ENCODE measurements at regions not wholly inside any gene's neighbourhood (a gene's known extent, or its start where the extent isn't known, plus 50 kb on each side); places are given as distances from the start of the nearest gene placed in this dataset.

DNA sequence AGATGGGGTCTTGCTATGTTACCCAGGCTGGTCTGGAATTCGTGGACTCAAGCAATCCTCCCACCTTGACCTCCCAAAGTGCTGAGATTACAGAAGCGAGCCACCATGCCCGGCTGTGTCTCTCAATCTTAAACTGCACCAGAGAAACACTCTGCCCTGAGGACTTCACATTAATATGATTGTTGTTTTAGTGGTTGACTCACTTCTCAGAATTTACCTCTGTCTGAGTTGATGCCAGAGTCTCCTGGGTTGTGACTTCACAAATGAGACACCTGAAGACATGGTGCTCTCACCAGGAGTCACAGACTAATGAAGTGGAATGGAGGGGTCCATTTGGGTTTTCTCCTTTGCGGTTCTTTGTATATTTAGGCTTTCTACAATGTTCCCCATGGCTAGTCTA lies 61.0 kb upstream of the TGIF1 start:
- TF ChIP-seq, protein P1, sequence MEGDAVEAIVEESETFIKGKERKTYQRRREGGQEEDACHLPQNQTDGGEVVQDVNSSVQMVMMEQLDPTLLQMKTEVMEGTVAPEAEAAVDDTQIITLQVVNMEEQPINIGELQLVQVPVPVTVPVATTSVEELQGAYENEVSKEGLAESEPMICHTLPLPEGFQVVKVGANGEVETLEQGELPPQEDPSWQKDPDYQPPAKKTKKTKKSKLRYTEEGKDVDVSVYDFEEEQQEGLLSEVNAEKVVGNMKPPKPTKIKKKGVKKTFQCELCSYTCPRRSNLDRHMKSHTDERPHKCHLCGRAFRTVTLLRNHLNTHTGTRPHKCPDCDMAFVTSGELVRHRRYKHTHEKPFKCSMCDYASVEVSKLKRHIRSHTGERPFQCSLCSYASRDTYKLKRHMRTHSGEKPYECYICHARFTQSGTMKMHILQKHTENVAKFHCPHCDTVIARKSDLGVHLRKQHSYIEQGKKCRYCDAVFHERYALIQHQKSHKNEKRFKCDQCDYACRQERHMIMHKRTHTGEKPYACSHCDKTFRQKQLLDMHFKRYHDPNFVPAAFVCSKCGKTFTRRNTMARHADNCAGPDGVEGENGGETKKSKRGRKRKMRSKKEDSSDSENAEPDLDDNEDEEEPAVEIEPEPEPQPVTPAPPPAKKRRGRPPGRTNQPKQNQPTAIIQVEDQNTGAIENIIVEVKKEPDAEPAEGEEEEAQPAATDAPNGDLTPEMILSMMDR (conservative IDR thresholded peaks at IDR 0.05 in 1 of 2, IDR thresholded peaks at IDR 0.05 in 1 of 2; ENCODE audit: extremely low read depth in 1 of 2, insufficient read depth in 1 of 2, low read depth in 1 of 2, low read length in 2 of 2): no peak
- TF ChIP-seq EZH2 (IDR thresholded peaks at IDR 0.05; ENCODE audit: borderline replicate concordance, low read length): no peak
